ENCODE measurements at regions not wholly inside any gene's neighbourhood (a gene's known extent, or its start where the extent isn't known, plus 50 kb on each side); places are given as distances from the start of the nearest gene placed in this dataset.

- Histone ChIP-seq H3K4me1 (no peaks in the 10 kb centered on the region), H3K4me3 (no peak overlapping the region), H3K36me3 (no peaks in the 10 kb centered on the region), H3K27me3 (no peaks in the 10 kb centered on the region), H3K27ac (no peak overlapping the region), H3K9me3 (no peaks in the 10 kb centered on the region)
- DNase-seq: no peak
- intact Hi-C loops (cut with DNase I; ENCODE audit: low total_unique reads): no loop called here
- TF ChIP-seq CTCF (IDR thresholded peaks at IDR 0.05): no peak
Observed at GRCh38 chr5:163809473-163809872, 304.1 kb downstream of the MAT2B start.

GRCh38 chr5:163813900-163814299 is 308.5 kb downstream of the MAT2B start:
- no peaks in the 10 kb centered on the region for H3K27me3 ChIP-seq
- intact Hi-C loops (cut with DNase I; ENCODE audit: low total_unique reads): no loop called here
- no peak for TF ChIP-seq CTCF (IDR thresholded peaks at IDR 0.05)
- H3K4me1 ChIP-seq: no peaks in the 10 kb centered on the region
- no peaks in the 10 kb centered on the region for H3K36me3 ChIP-seq
- H3K9me3 ChIP-seq: no peaks in the 10 kb centered on the region
- no peak overlapping the region for H3K27ac ChIP-seq
- DNase-seq: no peak
- no peak overlapping the region for H3K4me3 ChIP-seq

- H3K4me1 ChIP-seq: no peaks in the 10 kb centered on the region
- no peaks in the 10 kb centered on the region for H3K9me3 ChIP-seq
- H3K27me3 ChIP-seq: no peaks in the 10 kb centered on the region
- TF ChIP-seq CTCF (IDR thresholded peaks at IDR 0.05): no peak
- no peak overlapping the region for H3K27ac ChIP-seq
- H3K36me3 ChIP-seq: no peaks in the 10 kb centered on the region
- H3K4me3 ChIP-seq: no peak overlapping the region
- intact Hi-C loops (cut with DNase I; ENCODE audit: low total_unique reads): no loop called here
- DNase-seq: no peak
Observed at GRCh38 chr5:163815240-163815791, 309.9 kb downstream of the MAT2B start.

- Histone ChIP-seq H3K9me3 (peaks cover 0 to 13% (median 0%) of the 10 kb centered on the region in 3 donors), H3K4me1 (no peaks in the 10 kb centered on the region), H3K36me3 (no peaks in the 10 kb centered on the region), H3K27ac (no peak overlapping the region), H3K4me3 (no peak overlapping the region), H3K27me3 (no peaks in the 10 kb centered on the region)
- no peak for DNase-seq
- TF ChIP-seq CTCF (IDR thresholded peaks at IDR 0.05): no peak
- intact Hi-C loops (cut with DNase I; ENCODE audit: low total_unique reads): no loop called here
Observed at GRCh38 chr5:163821142-163821541, 315.7 kb downstream of the MAT2B start.

- no peak for DNase-seq
- H3K4me1 ChIP-seq: no peaks in the 10 kb centered on the region
- H3K9me3 ChIP-seq: peaks cover 0 to 13% (median 0%) of the 10 kb centered on the region in 3 donors
- H3K27me3 ChIP-seq: no peaks in the 10 kb centered on the region
- no peak overlapping the region for H3K4me3 ChIP-seq
- H3K36me3 ChIP-seq: no peaks in the 10 kb centered on the region
- TF ChIP-seq CTCF (IDR thresholded peaks at IDR 0.05): no peak
- intact Hi-C loops (cut with DNase I; ENCODE audit: low total_unique reads): no loop called here
- no peak overlapping the region for H3K27ac ChIP-seq
Observed at GRCh38 chr5:163822548-163822947, 317.1 kb downstream of the MAT2B start.

GRCh38 chr5:163825661-163826060 is 320.2 kb downstream of the MAT2B start:
- Histone ChIP-seq H3K27me3 (no peaks in the 10 kb centered on the region), H3K9me3 (peaks cover 0 to 13% (median 0%) of the 10 kb centered on the region in 3 donors), H3K36me3 (no peaks in the 10 kb centered on the region), H3K4me3 (no peak overlapping the region), H3K4me1 (no peaks in the 10 kb centered on the region), H3K27ac (no peak overlapping the region)
- intact Hi-C loops (cut with DNase I; ENCODE audit: low total_unique reads): no loop called here
- no peak for TF ChIP-seq CTCF (IDR thresholded peaks at IDR 0.05)
- DNase-seq: no peak

All from tibial artery (tissue), 4 donors.